Activated B cell treated with CpG ODN at 0.5 μM for 24 hours (primary cell): ENCODE measurements at regions not wholly inside any gene's neighbourhood (a gene's known extent, or its start where the extent isn't known, plus 50 kb on each side); places are given as distances from the start of the nearest gene placed in this dataset.
"Not testable (repeated sequence)": the region's sequence is repeated elsewhere in the genome, so short reads cannot be mapped to it uniquely, and the experiment has no call there.

ENCODE experiments used
- ATAC-seq: fragments of 200-7000 bp; cut with Tn5 transposase; one replicate; pipeline ENCODE4 v1.10.0; 2021; ENCODE audit warnings: low read depth, mild to moderate bottlenecking, moderate library complexity
- CTCF ChIA-PET: fragments of 350-600 bp; sonication (Branson Sonifier 250); formaldehyde crosslinking; loops from one replicate; lab custom pipeline; 2021; ENCODE audit warnings: antibody characterized with exemption; lab: Charles Lee
- POLR2A ChIA-PET: fragments of 350-600 bp; sonication (Branson Sonifier 250); formaldehyde crosslinking; loops from one replicate; lab custom pipeline; 2021; ENCODE audit warnings: antibody characterized with exemption; lab: Charles Lee
- DNase-seq: peaks from one replicate; pipeline ENCODE4 v3.0.0; 2022
- H3K27ac Mint-ChIP-seq: one replicate; pipeline ENCODE4 v1.8.0; 2020; ENCODE audit warnings: mixed read lengths
- H3K27me3 Mint-ChIP-seq: one replicate; pipeline ENCODE4 v1.8.0; 2021; ENCODE audit warnings: mixed read lengths
- H3K36me3 Mint-ChIP-seq: one replicate; pipeline ENCODE4 v1.8.0; 2021; ENCODE audit warnings: low read depth, mixed read lengths
- H3K4me1 Mint-ChIP-seq: one replicate; pipeline ENCODE4 v1.8.0; 2021; ENCODE audit warnings: mixed read lengths
- H3K4me3 Mint-ChIP-seq: one replicate; pipeline ENCODE4 v1.8.0; 2020; ENCODE audit warnings: mild to moderate bottlenecking, mixed read lengths
- H3K9me3 Mint-ChIP-seq: one replicate; pipeline ENCODE4 v1.8.0; 2020; ENCODE audit warnings: mixed read lengths
- intact Hi-C: fragments of 100-400 bp; cut with micrococcal nuclease; formaldehyde crosslinking; loops from one replicate; pipeline ENCODE4 v1.15.1; 2024
- TF ChIP-seq, protein P1 (sequence below): fragments of 200-600 bp; IDR thresholded peaks from one replicate; pipeline ENCODE4 v1.8.0; 2022; ENCODE audit warnings: antibody characterized with exemption, mild to moderate bottlenecking

DNA sequence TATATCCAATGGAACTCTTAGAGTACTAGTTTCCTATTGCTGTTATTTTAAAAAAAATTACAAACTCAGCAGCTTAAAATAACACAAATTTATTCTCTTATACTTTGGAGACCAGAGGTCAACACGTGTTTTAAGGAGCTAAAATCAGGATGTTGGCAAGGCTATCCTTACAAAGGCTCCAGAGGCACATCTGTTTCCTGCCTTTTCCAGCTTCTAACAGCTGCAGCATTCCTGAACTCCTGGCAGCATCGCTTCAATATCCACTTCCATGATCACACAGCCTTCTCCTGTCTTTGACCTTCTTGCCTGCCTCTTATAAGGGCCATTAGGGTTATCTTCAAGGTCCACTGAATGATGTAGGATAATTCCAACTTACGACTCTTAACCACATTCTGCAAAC is 92.2 kb upstream of the CCNG1 start:
- Mint-ChIP-seq H3K4me1 (no peaks in the 10 kb centered on the region), H3K27me3 (peaks cover 11% of the 10 kb centered on the region), H3K9me3 (no peaks in the 10 kb centered on the region), H3K4me3 (no peak overlapping the region), H3K36me3 (no peaks in the 10 kb centered on the region), H3K27ac (no peak overlapping the region)
- CTCF ChIA-PET, result no interaction called here
- ATAC-seq (no peak), DNase-seq (no peak)
- intact Hi-C loops, result loop anchor here (5.0 kb wide), 1 partner anchor 1493 kb away; no protein-coding TSS in a partner anchor
- TF ChIP-seq, protein P1, sequence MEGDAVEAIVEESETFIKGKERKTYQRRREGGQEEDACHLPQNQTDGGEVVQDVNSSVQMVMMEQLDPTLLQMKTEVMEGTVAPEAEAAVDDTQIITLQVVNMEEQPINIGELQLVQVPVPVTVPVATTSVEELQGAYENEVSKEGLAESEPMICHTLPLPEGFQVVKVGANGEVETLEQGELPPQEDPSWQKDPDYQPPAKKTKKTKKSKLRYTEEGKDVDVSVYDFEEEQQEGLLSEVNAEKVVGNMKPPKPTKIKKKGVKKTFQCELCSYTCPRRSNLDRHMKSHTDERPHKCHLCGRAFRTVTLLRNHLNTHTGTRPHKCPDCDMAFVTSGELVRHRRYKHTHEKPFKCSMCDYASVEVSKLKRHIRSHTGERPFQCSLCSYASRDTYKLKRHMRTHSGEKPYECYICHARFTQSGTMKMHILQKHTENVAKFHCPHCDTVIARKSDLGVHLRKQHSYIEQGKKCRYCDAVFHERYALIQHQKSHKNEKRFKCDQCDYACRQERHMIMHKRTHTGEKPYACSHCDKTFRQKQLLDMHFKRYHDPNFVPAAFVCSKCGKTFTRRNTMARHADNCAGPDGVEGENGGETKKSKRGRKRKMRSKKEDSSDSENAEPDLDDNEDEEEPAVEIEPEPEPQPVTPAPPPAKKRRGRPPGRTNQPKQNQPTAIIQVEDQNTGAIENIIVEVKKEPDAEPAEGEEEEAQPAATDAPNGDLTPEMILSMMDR, result no peak
- POLR2A ChIA-PET, result no interaction called here

DNA sequence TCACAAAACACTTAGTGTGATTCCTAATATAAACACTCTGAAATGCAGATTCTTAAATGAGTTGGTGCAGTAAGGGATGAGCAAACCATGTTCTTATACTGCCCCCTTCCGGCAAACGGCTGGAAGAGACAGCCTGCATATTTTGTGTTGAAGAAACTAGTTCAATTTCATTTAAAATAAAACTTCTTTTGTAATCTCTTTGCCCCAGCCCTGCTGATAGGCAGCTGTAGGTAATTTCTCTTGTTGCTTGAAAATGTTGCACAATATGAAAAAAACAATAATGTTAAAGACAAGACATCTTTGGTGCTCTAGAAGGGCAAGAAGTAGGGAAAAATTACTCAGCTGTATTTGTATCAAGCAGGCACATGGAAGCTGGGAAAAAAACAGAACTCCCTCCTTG is 89.7 kb upstream of the CCNG1 start:
- DNase-seq, result no peak
- Mint-ChIP-seq H3K4me3 (no peak overlapping the region), H3K9me3 (no peaks in the 10 kb centered on the region), H3K27ac (no peak overlapping the region), H3K4me1 (no peaks in the 10 kb centered on the region), H3K27me3 (peaks cover 11% of the 10 kb centered on the region), H3K36me3 (no peaks in the 10 kb centered on the region)
- no peak for ATAC-seq
- intact Hi-C loops, result loop anchor here (5.0 kb wide), 1 partner anchor 1495 kb away; no protein-coding TSS in a partner anchor
- ChIA-PET POLR2A (no interaction called here), CTCF (interaction anchor here (0.9 to 1.4 kb wide), 5 partner anchors 12 to 1804 kb away, joined by 3 to 5 read pairs (median 4); no protein-coding TSS in a partner anchor)
- TF ChIP-seq, protein P1, result peak; percentile 84

DNA sequence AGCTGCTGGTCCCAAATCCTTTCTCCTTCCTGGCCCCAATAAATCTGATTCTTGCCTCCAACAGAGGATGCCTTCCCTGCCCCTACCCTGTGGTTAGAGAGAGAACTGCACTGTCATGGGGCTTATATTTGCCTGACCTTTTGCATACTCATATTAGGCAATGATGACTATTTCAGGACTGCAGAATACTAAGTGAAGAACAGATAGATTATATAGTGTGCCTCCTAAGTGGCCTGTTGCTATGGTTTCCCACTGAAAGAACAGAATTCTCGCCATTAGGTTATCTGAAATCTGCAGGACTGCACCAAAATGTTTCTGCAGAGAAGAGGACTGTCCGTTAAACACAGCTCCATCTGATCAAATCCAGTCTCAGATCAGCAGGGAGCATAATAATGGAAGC is 87.3 kb upstream of the CCNG1 start:
- ATAC-seq, result no peak

DNA sequence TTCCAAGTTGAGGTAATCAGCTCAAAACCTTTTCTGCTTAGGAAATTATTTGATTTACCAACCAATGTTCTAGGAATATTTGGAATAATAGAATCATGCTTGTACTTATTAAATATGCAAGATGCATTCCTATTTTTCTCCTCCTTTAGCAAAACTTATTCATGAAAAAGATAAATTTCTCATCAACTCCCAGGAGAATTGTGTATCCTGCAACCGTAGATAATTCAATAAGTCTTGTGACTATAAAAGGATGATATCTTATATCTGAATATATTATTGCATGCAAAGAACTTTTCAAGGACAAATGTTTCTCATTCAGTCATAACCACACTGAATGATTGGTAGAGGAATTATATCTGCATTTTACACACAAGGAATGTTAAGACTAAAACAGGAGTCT is 84.9 kb upstream of the CCNG1 start:
- Mint-ChIP-seq H3K27me3 (no peaks in the 10 kb centered on the region), H3K4me3 (no peak overlapping the region), H3K36me3 (no peaks in the 10 kb centered on the region), H3K9me3 (peaks cover 2% of the 10 kb centered on the region), H3K27ac (no peak overlapping the region), H3K4me1 (peaks cover 16% of the 10 kb centered on the region)
- ChIA-PET POLR2A (no interaction called here), CTCF (no interaction called here)
- DNase-seq (no peak), ATAC-seq (no peak)
- TF ChIP-seq, protein P1, result no peak
- intact Hi-C loops, result loop anchor here (5.0 kb wide), 1 partner anchor 55 kb away; no protein-coding TSS in a partner anchor

More for the DNA sequence above, 87.3 kb upstream of the CCNG1 start:
- no peak for DNase-seq
- H3K27me3 Mint-ChIP-seq, result peaks cover 2% of the 10 kb centered on the region
- H3K9me3 Mint-ChIP-seq, result no peaks in the 10 kb centered on the region
- TF ChIP-seq, protein P1, result no peak
- peaks cover 14% of the 10 kb centered on the region for H3K4me1 Mint-ChIP-seq
- H3K27ac Mint-ChIP-seq, result no peak overlapping the region
- CTCF ChIA-PET, result no interaction called here
- POLR2A ChIA-PET, result no interaction called here
- H3K4me3 Mint-ChIP-seq, result no peak overlapping the region
- intact Hi-C loops, result loop anchor here (5.0 kb wide), 1 partner anchor 57 kb away; no protein-coding TSS in a partner anchor
- H3K36me3 Mint-ChIP-seq, result no peaks in the 10 kb centered on the region

- DNase-seq, H3K27me3 Mint-ChIP-seq, intact Hi-C loops, CTCF ChIA-PET, H3K4me3 Mint-ChIP-seq, H3K36me3 Mint-ChIP-seq, H3K27ac Mint-ChIP-seq, ATAC-seq, POLR2A ChIA-PET, H3K9me3 Mint-ChIP-seq: not testable (repeated sequence)
- peaks cover 16% of the 10 kb centered on the region for H3K4me1 Mint-ChIP-seq
These were observed 81.6 kb upstream of the CCNG1 start for GRCh38 chr5:163355811-163356210.

GRCh38 chr5:163357636-163358035 is 79.8 kb upstream of the CCNG1 start:
- H3K9me3 Mint-ChIP-seq, result peaks cover 2% of the 10 kb centered on the region
- no peaks in the 10 kb centered on the region for H3K36me3 Mint-ChIP-seq
- no peak overlapping the region for H3K27ac Mint-ChIP-seq
- no peaks in the 10 kb centered on the region for H3K27me3 Mint-ChIP-seq
- no peak for DNase-seq
- peaks cover 16% of the 10 kb centered on the region for H3K4me1 Mint-ChIP-seq
- H3K4me3 Mint-ChIP-seq, result no peak overlapping the region
- ChIA-PET POLR2A (no interaction called here), CTCF (no interaction called here)
- intact Hi-C loops, result no loop called here
- ATAC-seq, result no peak
- TF ChIP-seq, protein P1, result no peak
